GM12864 (cell line): ENCODE measurements at regions not wholly inside any gene's neighbourhood (a gene's known extent, or its start where the extent isn't known, plus 50 kb on each side); places are given as distances from the start of the nearest gene placed in this dataset.

Source experiments
- DNase-seq: peaks from one replicate; pipeline ENCODE4 v3.0.0-alpha.2; 2011; ENCODE audit warnings: low read depth
- H3K4me3 ChIP-seq: 2 replicates; pipeline ENCODE4 v1.5.1; 2011; ENCODE audit warnings: mild to moderate bottlenecking, low read depth, low read length, control low read depth
- CTCF ChIP-seq: IDR thresholded peaks from 2 replicates; pipeline ENCODE4 v1.5.1; 2011; ENCODE audit warnings: low read depth, mild to moderate bottlenecking, moderate library complexity, low read length, control low read depth, inconsistent platforms; ENCODE audit errors: missing control alignments

- no peak for DNase-seq
- TF ChIP-seq CTCF = no peak
- H3K4me3 ChIP-seq = no peak overlapping the region
Measured at GRCh38 chr2:104654811-104655210, 199.1 kb upstream of the POU3F3 start.

- DNase-seq = no peak
Measured at GRCh38 chr2:104656571-104657163, 197.2 kb upstream of the POU3F3 start.

GRCh38 chr2:104658144-104658835 is 195.6 kb upstream of the POU3F3 start:
- DNase-seq = no peak
- no peak overlapping the region for H3K4me3 ChIP-seq
- no peak for TF ChIP-seq CTCF

More at GRCh38 chr2:104656571-104657163, 197.2 kb upstream of the POU3F3 start:
- no peak for TF ChIP-seq CTCF
- H3K4me3 ChIP-seq = no peak overlapping the region

- H3K4me3 ChIP-seq = no peak overlapping the region
- no peak for DNase-seq
- TF ChIP-seq CTCF = no peak
Measured at GRCh38 chr2:104658904-104659591, 194.9 kb upstream of the POU3F3 start.

- no peak overlapping the region for H3K4me3 ChIP-seq
- no peak for DNase-seq
- TF ChIP-seq CTCF = no peak
Measured at GRCh38 chr2:104660991-104661390, 192.9 kb upstream of the POU3F3 start.

- no peak for DNase-seq
- no peak for TF ChIP-seq CTCF
- no peak overlapping the region for H3K4me3 ChIP-seq
Measured at GRCh38 chr2:104664672-104665071, 189.2 kb upstream of the POU3F3 start.

- no peak overlapping the region for H3K4me3 ChIP-seq
- TF ChIP-seq CTCF = no peak
Measured at GRCh38 chr2:104668631-104669030, 185.3 kb upstream of the POU3F3 start.

More at GRCh38 chr2:104668631-104669030, 185.3 kb upstream of the POU3F3 start:
- DNase-seq = no peak
